Type B pancreatic cell (in vitro differentiated cells): ENCODE measurements at regions not wholly inside any gene's neighbourhood (a gene's known extent, or its start where the extent isn't known, plus 50 kb on each side); places are given as distances from the start of the nearest gene placed in this dataset.

ENCODE experiments used
- DNase-seq: peaks from one replicate; pipeline ENCODE4 v3.0.0; 2021; ENCODE audit warnings: mixed read lengths; ENCODE audit not compliant: unreplicated experiment; ENCODE audit errors: extremely low spot score
- H3K27ac Mint-ChIP-seq: 2 replicates; pipeline ENCODE4 v1.8.0; 2021; ENCODE audit warnings: mild to moderate bottlenecking, mixed read lengths
- H3K27me3 Mint-ChIP-seq: 2 replicates; pipeline ENCODE4 v1.8.0; 2021; ENCODE audit warnings: mixed read lengths
- H3K36me3 Mint-ChIP-seq: 2 replicates; pipeline ENCODE4 v1.8.0; 2021; ENCODE audit warnings: mixed read lengths
- H3K4me1 Mint-ChIP-seq: one replicate; pipeline ENCODE4 v1.8.0; 2021; ENCODE audit warnings: mixed read lengths; ENCODE audit not compliant: unreplicated experiment
- H3K4me3 Mint-ChIP-seq: 2 replicates; pipeline ENCODE4 v1.8.0; 2021; ENCODE audit warnings: mild to moderate bottlenecking, mixed read lengths
- H3K9me3 Mint-ChIP-seq: 2 replicates; pipeline ENCODE4 v1.8.0; 2021; ENCODE audit warnings: mixed read lengths
- TF ChIP-seq, protein P1 (sequence below): fragments of 200-600 bp; sonication (generic); conservative IDR thresholded peaks from 2 replicates; pipeline ENCODE4 v1.5.0; 2021; ENCODE audit warnings: antibody characterized with exemption, mild to moderate bottlenecking

DNA sequence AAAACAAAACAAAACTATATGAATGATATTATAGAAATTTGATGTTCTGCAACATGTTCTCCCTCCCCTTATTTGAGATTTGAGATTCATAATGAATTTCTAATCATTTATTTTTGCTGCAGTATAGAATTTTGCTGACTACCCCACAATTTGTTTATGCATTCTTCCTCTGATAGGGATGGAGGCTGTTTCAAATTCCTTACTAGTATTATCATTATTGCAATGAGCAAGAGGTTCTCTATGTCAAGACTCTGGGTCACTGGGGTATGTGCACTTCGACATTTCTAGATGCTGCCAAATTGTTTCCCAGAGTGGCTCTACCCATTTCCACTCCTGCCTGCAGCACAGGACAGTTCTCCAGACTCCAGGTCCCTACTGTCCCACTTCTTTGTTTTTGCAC, 54.9 kb upstream of the DAB2IP start:
- DNase-seq, result no peak
- peaks cover 11% of the 10 kb centered on the region for H3K4me1 Mint-ChIP-seq
- TF ChIP-seq, protein P1, sequence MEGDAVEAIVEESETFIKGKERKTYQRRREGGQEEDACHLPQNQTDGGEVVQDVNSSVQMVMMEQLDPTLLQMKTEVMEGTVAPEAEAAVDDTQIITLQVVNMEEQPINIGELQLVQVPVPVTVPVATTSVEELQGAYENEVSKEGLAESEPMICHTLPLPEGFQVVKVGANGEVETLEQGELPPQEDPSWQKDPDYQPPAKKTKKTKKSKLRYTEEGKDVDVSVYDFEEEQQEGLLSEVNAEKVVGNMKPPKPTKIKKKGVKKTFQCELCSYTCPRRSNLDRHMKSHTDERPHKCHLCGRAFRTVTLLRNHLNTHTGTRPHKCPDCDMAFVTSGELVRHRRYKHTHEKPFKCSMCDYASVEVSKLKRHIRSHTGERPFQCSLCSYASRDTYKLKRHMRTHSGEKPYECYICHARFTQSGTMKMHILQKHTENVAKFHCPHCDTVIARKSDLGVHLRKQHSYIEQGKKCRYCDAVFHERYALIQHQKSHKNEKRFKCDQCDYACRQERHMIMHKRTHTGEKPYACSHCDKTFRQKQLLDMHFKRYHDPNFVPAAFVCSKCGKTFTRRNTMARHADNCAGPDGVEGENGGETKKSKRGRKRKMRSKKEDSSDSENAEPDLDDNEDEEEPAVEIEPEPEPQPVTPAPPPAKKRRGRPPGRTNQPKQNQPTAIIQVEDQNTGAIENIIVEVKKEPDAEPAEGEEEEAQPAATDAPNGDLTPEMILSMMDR, result no peak
- H3K4me3 Mint-ChIP-seq, result no peak overlapping the region
- no peak overlapping the region for H3K27ac Mint-ChIP-seq
- no peaks in the 10 kb centered on the region for H3K36me3 Mint-ChIP-seq
- no peaks in the 10 kb centered on the region for H3K9me3 Mint-ChIP-seq
- H3K27me3 Mint-ChIP-seq, result peaks cover 17% of the 10 kb centered on the region

DNA sequence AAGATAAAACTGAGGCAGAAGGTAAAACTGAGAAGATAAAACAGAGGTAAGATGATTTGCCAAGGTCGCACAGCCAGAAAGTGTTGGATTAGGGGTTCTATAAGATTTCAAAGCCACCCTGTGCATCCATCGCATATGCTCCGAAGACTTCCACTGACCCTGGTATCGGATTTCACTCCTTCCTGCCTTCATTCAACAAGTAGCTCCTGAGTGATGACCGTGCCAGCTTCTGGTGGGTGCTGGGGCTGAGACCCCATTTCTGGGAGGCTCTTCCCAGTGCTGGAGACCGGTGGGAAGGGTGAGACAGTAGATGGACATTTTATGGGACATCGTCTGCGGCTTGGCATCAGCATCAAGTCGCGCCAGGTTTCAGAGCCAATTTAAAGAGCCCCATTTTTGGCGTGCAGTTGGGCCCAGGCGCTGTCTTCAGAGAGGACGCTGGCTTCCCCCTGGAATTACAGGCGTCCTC, 53.7 kb upstream of the DAB2IP start:
- H3K36me3 Mint-ChIP-seq, result no peaks in the 10 kb centered on the region
- no peak for DNase-seq
- H3K4me3 Mint-ChIP-seq, result peak overlapping the region; percentile 80
- peaks cover 11% of the 10 kb centered on the region for H3K4me1 Mint-ChIP-seq
- peak overlapping the region; percentile 91 for H3K27ac Mint-ChIP-seq
- TF ChIP-seq, protein P1, result no peak
- H3K27me3 Mint-ChIP-seq, result peaks cover 14% of the 10 kb centered on the region
- no peaks in the 10 kb centered on the region for H3K9me3 Mint-ChIP-seq

DNA sequence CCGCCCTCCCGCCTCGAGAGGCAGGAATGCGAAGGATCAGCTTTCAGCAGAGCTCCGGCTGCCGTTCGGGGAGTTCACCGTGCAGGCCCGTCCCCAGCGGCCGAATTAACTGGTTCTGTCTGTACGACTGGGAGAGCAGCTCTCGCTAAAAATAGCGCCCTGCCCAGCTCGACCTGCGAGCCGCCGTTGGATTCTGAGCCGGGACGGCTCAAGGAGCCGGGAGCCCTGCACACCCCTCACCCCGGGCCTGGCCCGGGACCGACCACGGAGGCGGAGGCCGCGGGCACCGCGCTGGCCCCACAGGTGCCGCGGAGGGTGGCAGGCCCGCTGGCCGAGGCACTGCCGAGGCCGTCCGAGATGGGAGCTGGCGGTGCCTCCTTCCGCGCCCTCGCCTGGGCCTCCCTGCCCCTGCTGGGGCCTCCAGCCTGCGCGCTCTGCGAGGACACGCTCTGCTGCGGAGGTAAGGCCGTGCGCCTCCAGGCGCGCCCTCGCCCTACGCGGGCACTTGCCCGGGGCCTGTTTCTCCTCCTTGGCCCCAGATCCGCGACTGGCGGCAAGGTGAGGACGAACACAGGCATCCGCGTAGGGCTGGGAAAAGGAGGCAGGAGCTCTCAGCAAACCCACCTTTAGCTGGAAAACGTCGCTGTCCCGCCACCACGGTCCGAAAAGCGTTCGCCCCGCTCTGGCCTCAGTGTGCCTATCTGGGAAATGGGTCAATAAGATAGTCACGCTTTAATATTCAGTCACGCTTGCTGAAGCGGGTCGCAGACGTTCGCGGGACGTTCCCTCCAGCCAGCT, 53.1 kb upstream of the DAB2IP start:
- H3K27me3 Mint-ChIP-seq, result peaks cover 14% of the 10 kb centered on the region
- H3K4me3 Mint-ChIP-seq, result peak overlapping the region; percentile 85
- TF ChIP-seq, protein P1, result peak; percentile 58
- peak; percentile 90 for DNase-seq
- H3K9me3 Mint-ChIP-seq, result no peaks in the 10 kb centered on the region
- no peaks in the 10 kb centered on the region for H3K36me3 Mint-ChIP-seq
- H3K4me1 Mint-ChIP-seq, result peaks cover 14% of the 10 kb centered on the region
- peak overlapping the region; percentile 92 for H3K27ac Mint-ChIP-seq

DNA sequence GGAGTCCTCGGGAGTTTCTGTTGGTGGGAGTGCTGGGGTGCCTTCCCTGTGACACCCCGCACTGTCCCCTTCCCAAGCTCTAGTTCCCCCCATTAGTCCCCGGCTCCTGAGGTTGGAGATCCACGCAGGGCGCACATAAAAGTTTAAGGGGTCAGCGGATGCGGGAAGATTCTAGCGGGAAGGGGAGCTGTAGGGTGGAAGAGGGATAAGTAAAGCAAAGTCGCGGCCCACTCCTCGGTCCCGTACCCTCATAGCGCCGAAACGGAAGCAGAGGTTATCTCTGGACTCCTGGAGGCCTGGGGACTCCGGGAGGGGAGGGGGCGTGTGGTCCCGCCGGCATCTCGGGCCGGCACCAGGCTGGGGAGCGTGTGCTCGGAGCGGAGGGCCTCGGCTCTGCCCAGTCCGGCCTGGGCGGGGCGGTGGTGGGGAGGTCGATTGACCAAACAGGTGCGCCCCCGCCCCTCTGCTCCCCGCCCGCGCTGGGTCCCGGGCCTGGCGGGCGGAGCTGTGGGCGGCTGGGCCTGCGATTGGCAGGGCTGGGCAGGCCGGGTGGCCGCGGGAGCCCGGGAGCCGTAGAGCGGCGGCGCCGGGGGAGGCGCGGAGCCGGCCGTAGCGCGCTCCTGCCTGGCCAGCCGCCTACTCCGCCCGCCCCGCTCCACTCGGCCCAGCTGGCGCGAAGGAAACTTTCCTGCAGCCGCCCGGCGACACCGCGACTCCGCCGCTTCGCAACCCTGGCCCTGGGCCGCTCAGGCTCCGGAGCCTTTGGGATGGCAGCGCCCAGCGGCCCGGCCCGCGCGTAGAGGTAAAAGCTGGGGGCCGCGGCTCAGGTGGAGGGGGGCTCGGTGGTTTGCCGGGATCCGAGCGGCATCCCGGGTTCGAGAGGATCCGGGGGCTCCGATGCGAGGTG, 52.2 kb upstream of the DAB2IP start:
- peak overlapping the region; percentile 87 for H3K4me3 Mint-ChIP-seq
- TF ChIP-seq, protein P1, result no peak
- peaks cover 14% of the 10 kb centered on the region for H3K27me3 Mint-ChIP-seq
- no peaks in the 10 kb centered on the region for H3K9me3 Mint-ChIP-seq
- H3K4me1 Mint-ChIP-seq, result peaks cover 22% of the 10 kb centered on the region
- no peaks in the 10 kb centered on the region for H3K36me3 Mint-ChIP-seq
- H3K27ac Mint-ChIP-seq, result peak overlapping the region; percentile 92
- DNase-seq, result peak; percentile 83

DNA sequence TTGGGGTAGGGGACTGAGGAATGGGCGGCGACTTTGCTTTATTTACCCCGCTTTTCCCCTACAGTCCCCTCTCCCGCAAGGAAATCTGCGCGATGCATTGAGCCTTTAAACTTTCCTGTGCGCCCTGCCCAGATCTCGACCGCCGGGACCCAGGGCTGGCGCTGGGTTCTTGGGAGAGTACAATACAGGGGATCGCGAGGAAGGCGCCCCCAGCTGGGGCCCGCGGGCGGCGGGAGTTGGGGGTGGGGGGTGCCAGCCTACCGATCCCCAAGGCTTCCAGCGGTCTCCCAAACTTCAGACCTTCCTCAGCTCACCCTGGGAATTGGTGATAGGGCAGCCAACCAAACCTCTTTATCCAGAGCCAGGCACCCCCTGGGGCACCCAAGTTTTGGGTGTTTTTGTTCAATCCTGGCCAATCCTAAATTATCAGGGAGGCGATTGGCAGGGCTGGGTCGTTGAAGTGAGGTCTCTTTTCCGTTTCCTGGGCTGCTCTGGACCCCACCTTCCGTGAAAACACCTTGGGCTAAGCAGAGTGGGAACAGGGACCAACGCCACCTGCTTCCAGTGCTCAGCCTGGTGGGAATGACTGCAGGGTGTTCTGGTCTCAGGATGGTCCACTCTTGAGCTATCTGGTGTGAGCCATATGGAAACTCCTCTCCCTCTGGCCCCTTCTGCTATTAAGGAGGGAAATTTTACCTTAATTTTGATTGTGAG, 51.4 kb upstream of the DAB2IP start:
- DNase-seq, result no peak
- H3K9me3 Mint-ChIP-seq, result no peaks in the 10 kb centered on the region

More for the DNA sequence above, 51.4 kb upstream of the DAB2IP start:
- TF ChIP-seq, protein P1, result no peak
- no peaks in the 10 kb centered on the region for H3K36me3 Mint-ChIP-seq
- H3K4me1 Mint-ChIP-seq, result peaks cover 27% of the 10 kb centered on the region
- H3K4me3 Mint-ChIP-seq, result peak overlapping the region; percentile 87
- H3K27ac Mint-ChIP-seq, result peak overlapping the region; percentile 56
- peaks cover 14% of the 10 kb centered on the region for H3K27me3 Mint-ChIP-seq
